Endothelial cell of umbilical vein (primary cell): ENCODE measurements at regions not wholly inside any gene's neighbourhood (a gene's known extent, or its start where the extent isn't known, plus 50 kb on each side); places are given as distances from the start of the nearest gene placed in this dataset.

ENCODE experiments used
- BruUV-seq: library from RNA; stranded (reverse); fragments of 400-500 nt; replicated peaks from 2 replicates; lab custom pipeline; 2021; lab: Mats Ljungman, UMichigan
- CTCF ChIA-PET: fragments of 300-600, 350-600 bp; sonication (Branson Sonifier 250); formaldehyde crosslinking; loops from one replicate; lab custom pipeline; 2021; ENCODE audit warnings: antibody characterized with exemption, inconsistent platforms; lab: Charles Lee
- POLR2A ChIA-PET: fragments of 300-600, 350-600 bp; sonication (Branson Sonifier 250); formaldehyde crosslinking; loops from one replicate; lab custom pipeline; 2021; ENCODE audit warnings: antibody characterized with exemption, inconsistent platforms; lab: Charles Lee
- DNase-seq: peaks from one replicate; pipeline ENCODE4 v3.0.0-alpha.2; 2011; ENCODE audit warnings: low read depth, low spot score
- FAIRE-seq: peaks from 2 replicates; lab custom pipeline; 2011; peaks lifted over from hg19 to GRCh38; lab: Jason Lieb, UNC
- H2AFZ ChIP-seq: 2 replicates; pipeline ENCODE4 v1.6.0; 2012; ENCODE audit warnings: low read depth, low read length, control low read depth, inconsistent platforms
- H3K27ac ChIP-seq: 2 replicates; pipeline ENCODE4 v1.5.1; 2011; ENCODE audit warnings: low read depth, mild to moderate bottlenecking, control low read depth, low read length, moderate library complexity; ENCODE audit not compliant: insufficient read depth
- H3K27me3 ChIP-seq, 2 experiments: 2 replicates each; pipeline versions ENCODE4 v1.6.0 to v1.6.1; 2011; ENCODE audit warnings: low read length in 2 of 2, mixed read lengths in 1 of 2; ENCODE audit not compliant: control insufficient read depth in 2 of 2, insufficient read depth in 2 of 2
- H3K36me3 ChIP-seq, 2 experiments: 2 replicates in 1 of 2; 3 replicates in 1 of 2; pipeline ENCODE4 v1.5.1; 2011; ENCODE audit warnings: low read length in 2 of 2, mild to moderate bottlenecking in 1 of 2, moderate library complexity in 1 of 2; ENCODE audit not compliant: control insufficient read depth in 2 of 2, insufficient read depth in 2 of 2; ENCODE audit errors: extremely low read depth in 1 of 2
- H3K4me1 ChIP-seq: 3 replicates; pipeline ENCODE4 v1.5.1; 2011; ENCODE audit warnings: mild to moderate bottlenecking, low read length; ENCODE audit not compliant: control insufficient read depth, insufficient read depth; ENCODE audit errors: extremely low read depth
- H3K4me2 ChIP-seq: 2 replicates; pipeline ENCODE4 v1.6.1; 2011; ENCODE audit warnings: low read length, control low read depth, mixed read lengths; ENCODE audit not compliant: insufficient read depth
- H3K4me3 ChIP-seq, 3 experiments: fragments of 200-600 bp in 1 of 3; sonication (generic), shearing (Covaris generic) in 1 of 3; replicated peaks in 1 of 3; 2 replicates each; pipeline ENCODE4 v1.5.1; 2011 to 2016; ENCODE audit warnings: control low read depth in 3 of 3, low read length in 3 of 3, mild to moderate bottlenecking in 2 of 3, inconsistent platforms in 1 of 3, low read depth in 1 of 3, moderate library complexity in 1 of 3; ENCODE audit not compliant: insufficient read depth in 1 of 3
- H3K79me2 ChIP-seq: 2 replicates; pipeline ENCODE4 v1.6.0; 2012; ENCODE audit warnings: low read length, inconsistent platforms; ENCODE audit not compliant: control insufficient read depth, insufficient read depth
- H3K9ac ChIP-seq: replicated peaks from 2 replicates; pipeline ENCODE3; 2011; ENCODE audit warnings: low read length, control low read depth; ENCODE audit not compliant: insufficient read depth; ENCODE audit errors: extremely low read depth
- H3K9me1 ChIP-seq: replicated peaks from 3 replicates; pipeline ENCODE4 v1.6.0; 2011; ENCODE audit warnings: mild to moderate bottlenecking, low read length; ENCODE audit not compliant: control insufficient read depth, insufficient read depth; ENCODE audit errors: extremely low read depth
- H3K9me3 ChIP-seq: replicated peaks from 2 replicates; pipeline ENCODE4 v1.5.1; 2012; ENCODE audit warnings: low read length, inconsistent platforms; ENCODE audit not compliant: control insufficient read depth, insufficient read depth
- H4K20me1 ChIP-seq: replicated peaks from 2 replicates; pipeline ENCODE3; 2011; ENCODE audit warnings: mild to moderate bottlenecking, low read length; ENCODE audit not compliant: control insufficient read depth, insufficient read depth; ENCODE audit errors: extremely low read depth
- CTCF ChIP-seq, 2 donors: IDR thresholded peaks; 1 replicate in 1 of 2; 2 replicates in 1 of 2; pipeline ENCODE4 v1.5.1; 2011; ENCODE audit warnings: low read length in 2 of 2, mild to moderate bottlenecking in 2 of 2, moderate library complexity in 2 of 2, control low read depth in 1 of 2, inconsistent platforms in 1 of 2, low read depth in 1 of 2; ENCODE audit not compliant: insufficient read depth in 1 of 2; ENCODE audit errors: extremely low read depth in 1 of 2
- EZH2 ChIP-seq: IDR thresholded peaks from 2 replicates; pipeline ENCODE4 v1.6.1; 2012; ENCODE audit warnings: borderline replicate concordance, low read depth, mild to moderate bottlenecking, moderate library complexity, low read length, inconsistent platforms; ENCODE audit not compliant: severe bottlenecking
- FOS ChIP-seq: IDR thresholded peaks from 2 replicates; pipeline ENCODE4 v1.6.1; 2011; ENCODE audit warnings: mild to moderate bottlenecking, low read length, moderate library complexity, borderline replicate concordance; ENCODE audit not compliant: insufficient read depth
- GATA2 ChIP-seq: IDR thresholded peaks from 2 replicates; pipeline ENCODE4 v1.7.0; 2011; ENCODE audit warnings: low read depth, mild to moderate bottlenecking, moderate library complexity, mixed read lengths, low read length; ENCODE audit not compliant: insufficient read length, insufficient read depth
- JUN ChIP-seq: IDR thresholded peaks from 2 replicates; pipeline ENCODE4 v1.6.1; 2011; ENCODE audit warnings: borderline replicate concordance, low read depth; ENCODE audit not compliant: insufficient read length, insufficient read depth
- MYC ChIP-seq: IDR thresholded peaks from one replicate; pipeline ENCODE4 v1.6.1; 2011; ENCODE audit warnings: mild to moderate bottlenecking, low read depth, low read length
- POLR2A ChIP-seq: IDR thresholded peaks from 2 replicates; pipeline ENCODE4 v1.6.1; 2012; ENCODE audit warnings: low read depth, mild to moderate bottlenecking, control low read depth, low read length
- POLR2AphosphoS5 ChIP-seq: IDR thresholded peaks from 2 replicates; pipeline ENCODE4 v1.6.1; 2012; ENCODE audit warnings: low read depth, mild to moderate bottlenecking, control low read depth, low read length, moderate library complexity; ENCODE audit not compliant: insufficient read depth
- dilution Hi-C: fragments of 300-500 bp; cut with MboI; formaldehyde crosslinking; loops from one replicate; pipeline ENCODE4 v1.15.0; 2019; ENCODE audit warnings: low sequenced_read_pairs; ENCODE audit not compliant: extremely low pct_ligation_motif_present
- intact Hi-C: fragments of 100-400 bp; cut with micrococcal nuclease; formaldehyde crosslinking; loops from one replicate; pipeline ENCODE4 v1.10.0; 2022
- TF ChIP-seq, protein P1 (sequence below): IDR thresholded peaks from 2 replicates; pipeline ENCODE4 v1.6.1; 2011; ENCODE audit not compliant: insufficient read depth, insufficient read length

DNA sequence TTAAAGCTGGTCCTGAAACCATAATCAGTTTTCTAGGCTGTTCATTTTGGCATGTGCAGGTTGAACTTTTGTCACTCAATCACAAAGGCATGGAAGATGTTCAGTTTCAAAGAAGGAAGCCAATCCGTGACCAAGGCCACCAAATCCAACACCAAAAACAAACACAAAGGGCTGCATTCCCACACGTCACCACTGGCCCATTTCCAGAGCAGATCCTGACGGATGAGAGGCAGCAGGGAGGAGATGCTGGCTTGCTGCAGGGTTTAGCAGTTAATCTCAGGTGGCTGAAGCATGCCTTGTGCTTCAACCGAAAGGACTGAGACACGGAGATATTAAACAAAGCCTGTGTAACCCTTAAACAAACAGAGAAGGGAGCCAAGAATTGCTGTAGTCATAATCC lies 191.9 kb upstream of the CTAGE1 start:
- peaks cover 0 to 10% of the 10 kb centered on the region in 2 experiments for H3K27me3 ChIP-seq
- no peaks in the 10 kb centered on the region for H3K79me2 ChIP-seq
- DNase-seq (peak; percentile 82), FAIRE-seq (peak; percentile 88)
- H3K27ac ChIP-seq: peak overlapping the region; percentile 87
- dilution Hi-C loops: no loop called here
- ChIA-PET POLR2A (no interaction called here), CTCF (no interaction called here)
- H2AFZ ChIP-seq: no peak overlapping the region
- peak overlapping the region; percentile 68 for H3K4me2 ChIP-seq
- no peaks in the 10 kb centered on the region for H3K9me3 ChIP-seq
- no peaks in the 10 kb centered on the region for H4K20me1 ChIP-seq
- H3K36me3 ChIP-seq: no peaks in the 10 kb centered on the region
- H3K9ac ChIP-seq: no peak overlapping the region
- peaks cover 31% of the 10 kb centered on the region for H3K4me1 ChIP-seq
- no peaks in the 10 kb centered on the region for H3K9me1 ChIP-seq
- BruUV-seq: no TSS peak
- intact Hi-C loops: loop anchor here (2.0 to 5.0 kb wide), 3 partner anchors 52 to 441 kb away; partner anchors contain the start of gene GATA6
- H3K4me3 ChIP-seq: no peak overlapping the region
- TF ChIP-seq EZH2: no peak
- peak; percentile 22 for TF ChIP-seq JUN

DNA sequence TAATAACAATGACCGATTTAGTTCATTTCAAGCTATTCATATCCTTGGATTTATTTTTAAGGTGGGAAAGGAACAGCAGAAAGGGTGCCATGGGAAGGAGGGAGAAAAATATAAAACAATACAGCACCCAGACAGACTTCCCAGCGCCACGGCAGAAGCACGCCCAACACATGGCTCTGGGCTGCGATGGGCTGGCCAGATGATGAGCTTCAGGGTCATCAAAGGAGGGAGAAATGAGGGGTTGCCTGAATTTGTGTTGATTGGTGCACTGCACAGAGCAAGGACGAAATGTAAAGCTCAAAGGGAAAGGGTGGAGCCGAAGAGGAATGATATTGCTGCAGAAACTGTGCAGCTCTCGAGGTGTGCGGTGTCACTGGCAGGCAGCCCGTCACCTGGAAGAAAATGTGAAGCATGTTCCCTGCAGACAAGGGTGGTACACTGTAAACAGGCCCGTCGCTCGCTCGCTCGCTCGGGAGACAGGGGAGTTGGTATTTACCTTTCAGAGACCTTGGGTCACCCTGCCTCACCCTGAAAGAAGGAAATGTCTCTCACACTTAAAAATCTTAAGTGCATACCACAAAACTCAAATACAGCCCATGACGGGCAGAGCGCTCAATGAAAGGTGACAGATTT lies 195.5 kb upstream of the CTAGE1 start:
- Histone ChIP-seq H3K36me3 (no peaks in the 10 kb centered on the region), H3K27ac (no peak overlapping the region), H3K4me1 (peaks cover 20% of the 10 kb centered on the region), H3K9ac (no peak overlapping the region), H3K27me3 (peaks cover 0 to 10% of the 10 kb centered on the region in 2 experiments), H2AFZ (no peak overlapping the region), H3K4me3 (no peak overlapping the region), H4K20me1 (no peaks in the 10 kb centered on the region), H3K9me3 (no peaks in the 10 kb centered on the region), H3K9me1 (no peaks in the 10 kb centered on the region), H3K4me2 (no peak overlapping the region), H3K79me2 (no peaks in the 10 kb centered on the region)
- CTCF ChIA-PET: interaction anchor here (0.7 kb wide), 1 partner anchor 20 kb away, joined by 3 read pairs; no protein-coding TSS in a partner anchor
- no TSS peak for BruUV-seq
- intact Hi-C loops: no loop called here
- dilution Hi-C loops: no loop called here
- TF ChIP-seq JUN (no peak), POLR2A (no peak), MYC (no peak), EZH2 (no peak), FOS (no peak), POLR2AphosphoS5 (no peak), GATA2 (no peak), CTCF (IDR thresholded peaks at IDR 0.05; ENCODE audit: extremely low read depth in 1 of 2, insufficient read depth in 1 of 2, low read depth in 1 of 2, low read length in 2 of 2) (no peak)
- TF ChIP-seq, protein P1, sequence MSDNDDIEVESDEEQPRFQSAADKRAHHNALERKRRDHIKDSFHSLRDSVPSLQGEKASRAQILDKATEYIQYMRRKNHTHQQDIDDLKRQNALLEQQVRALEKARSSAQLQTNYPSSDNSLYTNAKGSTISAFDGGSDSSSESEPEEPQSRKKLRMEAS: no peak
- FAIRE-seq: no peak
- POLR2A ChIA-PET: no interaction called here
- no peak for DNase-seq
